Prostate gland (tissue), 2 donors: ENCODE measurements at regions not wholly inside any gene's neighbourhood (a gene's known extent, or its start where the extent isn't known, plus 50 kb on each side); places are given as distances from the start of the nearest gene placed in this dataset.
"Not testable (repeated sequence)": the region's sequence is repeated elsewhere in the genome, so short reads cannot be mapped to it uniquely, and the experiment has no call there.

Source experiments
- DNase-seq: peaks from one replicate; pipeline ENCODE4 v3.0.0-alpha.2; 2019; ENCODE audit warnings: low spot score
- H3K27ac ChIP-seq, 2 donors: fragments of 200-600 bp; sonication (generic); 2 replicates each; pipeline ENCODE4 v1.5.1; 2017 to 2019
- H3K27me3 ChIP-seq: fragments of 200-600 bp; sonication (generic); replicated peaks from 2 replicates; pipeline ENCODE4 v1.5.1; 2019; ENCODE audit not compliant: insufficient read depth
- H3K36me3 ChIP-seq, 2 donors: fragments of 200-600 bp; sonication (generic); 1 replicate in 1 of 2; 2 replicates in 1 of 2; pipeline versions ENCODE4 v1.5.1 to v1.8.1; 2017 to 2019
- H3K4me1 ChIP-seq: fragments of 200-600 bp; sonication (generic); replicated peaks from 2 replicates; pipeline ENCODE4 v1.5.1; 2019
- H3K4me3 ChIP-seq, 2 donors: fragments of 200-600 bp; sonication (generic); 2 replicates each; pipeline ENCODE4 v1.5.1; 2017 to 2019
- H3K9me3 ChIP-seq: fragments of 200-600 bp; sonication (generic); 2 replicates; pipeline ENCODE4 v1.5.1; 2017
- CTCF ChIP-seq, 4 experiments: fragments of 200-600 bp in 2 of 4; fragments of 450-650 bp in 2 of 4; sonication (generic) in 2 of 4; IDR thresholded peaks; 1 replicate in 3 of 4; 2 replicates in 1 of 4; pipeline ENCODE4 v1.5.1; 2016 to 2019; ENCODE audit warnings: antibody characterized with exemption in 4 of 4, mild to moderate bottlenecking in 2 of 4, moderate library complexity in 2 of 4
- POLR2A ChIP-seq: fragments of 450-650 bp; IDR thresholded peaks from one replicate; pipeline ENCODE4 v1.6.1; 2016; ENCODE audit warnings: antibody characterized with exemption, mild to moderate bottlenecking
- POLR2AphosphoS5 ChIP-seq: sonication (generic); formaldehyde crosslinking; IDR thresholded peaks from one replicate; pipeline ENCODE4 v1.6.1; 2017; ENCODE audit warnings: antibody characterized with exemption
- WGBS: methylation state at CpG from one replicate; pipeline ENCODE4 v1.1.5; 2018; 5-methylcytosine and 5-hydroxymethylcytosine counted together
- intact Hi-C: fragments of 100-400 bp; cut with DNase I; formaldehyde crosslinking; loops from one replicate; pipeline ENCODE4 v1.14.2; 2022

- intact Hi-C loops: loop anchor here (5.0 to 10.0 kb wide), 2 partner anchors 177 to 1290 kb away; partner anchors contain the start of genes MECR and PTPRU
- 74% methylated on average over 11 of the region's 11 CpGs for WGBS
- Histone ChIP-seq H3K9me3 (no peaks in the 10 kb centered on the region), H3K27ac (no peak overlapping the region), H3K4me3 (no peak overlapping the region), H3K36me3 (no peaks in the 10 kb centered on the region), H3K27me3 (no peaks in the 10 kb centered on the region), H3K4me1 (no peaks in the 10 kb centered on the region)
- no peak for TF ChIP-seq CTCF (IDR thresholded peaks at IDR 0.05)
- DNase-seq: no peak
These were observed 198.4 kb downstream of the MATN1 start for GRCh38 chr1:30524840-30525617.

GRCh38 chr1:30524025-30524555, 199.3 kb downstream of the MATN1 start:
- 65% methylated on average over 8 of the region's 8 CpGs for WGBS
- not testable (repeated sequence) for H3K27ac ChIP-seq, H3K9me3 ChIP-seq, DNase-seq, H3K27me3 ChIP-seq, H3K4me3 ChIP-seq, H3K4me1 ChIP-seq, H3K36me3 ChIP-seq
- intact Hi-C loops: loop anchor here (5.0 to 10.0 kb wide), 2 partner anchors 178 to 1289 kb away; partner anchors contain the start of genes MECR and PTPRU

GRCh38 chr1:30523055-30524020, 200.0 kb downstream of the MATN1 start:
- Histone ChIP-seq H3K4me1 (no peaks in the 10 kb centered on the region), H3K4me3 (no peak overlapping the region), H3K27ac (no peak overlapping the region), H3K36me3 (no peaks in the 10 kb centered on the region), H3K9me3 (no peaks in the 10 kb centered on the region), H3K27me3 (no peaks in the 10 kb centered on the region)
- DNase-seq: no peak
- WGBS: 67% methylated on average over 5 of the region's 5 CpGs
- TF ChIP-seq POLR2AphosphoS5: no peak
- intact Hi-C loops: loop anchor here (5.0 to 10.0 kb wide), 2 partner anchors 179 to 1289 kb away; partner anchors contain the start of genes MECR and PTPRU

GRCh38 chr1:30522031-30523004, 201.1 kb downstream of the MATN1 start:
- H3K4me1 ChIP-seq: no peaks in the 10 kb centered on the region
- intact Hi-C loops: loop anchor here (5.0 to 10.0 kb wide), 2 partner anchors 180 to 1288 kb away; partner anchors contain the start of genes MECR and PTPRU
- WGBS: 26% methylated on average over 17 of the region's 17 CpGs
- H3K27ac ChIP-seq: no peak overlapping the region
- DNase-seq: no peak
- TF ChIP-seq POLR2A (no peak), POLR2AphosphoS5 (peak; percentile 20)
- H3K27me3 ChIP-seq: no peaks in the 10 kb centered on the region
- no peaks in the 10 kb centered on the region for H3K36me3 ChIP-seq
- no peak overlapping the region for H3K4me3 ChIP-seq
- no peaks in the 10 kb centered on the region for H3K9me3 ChIP-seq

- DNase-seq: no peak
- Histone ChIP-seq H3K27ac (no peak overlapping the region), H3K9me3 (no peaks in the 10 kb centered on the region), H3K36me3 (no peaks in the 10 kb centered on the region), H3K27me3 (no peaks in the 10 kb centered on the region), H3K4me3 (no peak overlapping the region), H3K4me1 (no peaks in the 10 kb centered on the region)
- TF ChIP-seq POLR2AphosphoS5 (no peak), CTCF (IDR thresholded peaks at IDR 0.05) (no peak), POLR2A (no peak)
- WGBS: 49% methylated on average over 3 of the region's 3 CpGs
- intact Hi-C loops: loop anchor here (5.0 to 10.0 kb wide), 2 partner anchors 181 to 1287 kb away; partner anchors contain the start of genes MECR and PTPRU
These were observed 202.0 kb downstream of the MATN1 start for GRCh38 chr1:30521261-30521865.
